Transverse colon (tissue), 4 donors: ENCODE measurements at regions not wholly inside any gene's neighbourhood (a gene's known extent, or its start where the extent isn't known, plus 50 kb on each side); places are given as distances from the start of the nearest gene placed in this dataset.

Experiments used
- DNase-seq: peaks from one replicate; pipeline ENCODE4 v3.0.0-alpha.2; 2019
- H3K27ac ChIP-seq, 4 donors: fragments of 200-600 bp; sonication (generic); 2 replicates each; pipeline ENCODE4 v1.5.1; 2016 to 2018; ENCODE audit warnings: inconsistent platforms in 4 of 4
- H3K27me3 ChIP-seq: fragments of 200-600 bp; sonication (generic); 2 replicates; pipeline ENCODE4 v1.5.1; 2017; ENCODE audit warnings: inconsistent platforms
- H3K36me3 ChIP-seq, 4 donors: fragments of 200-600 bp; sonication (generic); 2 replicates each; pipeline ENCODE4 v1.5.1; 2017 to 2019; ENCODE audit warnings: inconsistent platforms in 4 of 4
- H3K4me1 ChIP-seq, 4 donors: fragments of 200-600 bp; sonication (generic); 2 replicates each; pipeline ENCODE4 v1.5.1; 2017 to 2020; ENCODE audit warnings: inconsistent platforms in 4 of 4
- H3K4me3 ChIP-seq, 4 donors: fragments of 200-600 bp; sonication (generic); 1 replicate in 1 of 4; 2 replicates in 3 of 4; pipeline versions ENCODE4 v1.5.1 to v1.6.1; 2017 to 2019; ENCODE audit warnings: inconsistent platforms in 4 of 4
- H3K9me3 ChIP-seq, 2 donors: fragments of 200-600 bp; sonication (generic); 2 replicates each; pipeline ENCODE4 v1.5.1; 2017 to 2019; ENCODE audit warnings: inconsistent platforms in 2 of 2
- CTCF ChIP-seq, 5 experiments: fragments of 200-600 bp in 3 of 5; fragments of 450-650 bp in 2 of 5; sonication (generic) in 3 of 5; IDR thresholded peaks; 1 replicate in 2 of 5; 2 replicates in 3 of 5; pipeline ENCODE4 v1.5.1; 2016 to 2017; ENCODE audit warnings: antibody characterized with exemption in 5 of 5, inconsistent platforms in 3 of 5, mild to moderate bottlenecking in 2 of 5, moderate library complexity in 1 of 5
- EP300 ChIP-seq: sonication (generic); formaldehyde crosslinking; IDR thresholded peaks from one replicate; pipeline ENCODE4 v1.6.1; 2017; ENCODE audit warnings: antibody characterized with exemption, low read depth
- POLR2A ChIP-seq: fragments of 450-650 bp; IDR thresholded peaks from one replicate; pipeline ENCODE4 v1.6.1; 2016; ENCODE audit warnings: antibody characterized with exemption, mild to moderate bottlenecking, moderate library complexity
- POLR2AphosphoS5 ChIP-seq, 3 donors: sonication (generic); formaldehyde crosslinking; IDR thresholded peaks; one replicate each; pipeline ENCODE4 v1.6.1; 2016; ENCODE audit warnings: antibody characterized with exemption in 3 of 3
- WGBS, 2 donors: methylation state at CpG; one replicate each; pipeline ENCODE4 v1.1.5; 2018; ENCODE audit warnings: low coverage in 1 of 2; 5-methylcytosine and 5-hydroxymethylcytosine counted together
- in situ Hi-C, 4 donors: fragments of 200-750 bp; cut with MboI; loops; one replicate each; pipeline versions ENCODE4 v1.15.0 to v1.15.1; 2017; ENCODE audit warnings: low sequenced_read_pairs in 3 of 4, low pct_ligation_motif_present in 1 of 4, low pct_unique_long_range_greater_than_20kb in 1 of 4
- intact Hi-C: fragments of 100-400 bp; cut with DNase I; formaldehyde crosslinking; loops from one replicate; pipeline ENCODE4 v1.15.1; 2023; ENCODE audit warnings: low total_unique reads

DNA sequence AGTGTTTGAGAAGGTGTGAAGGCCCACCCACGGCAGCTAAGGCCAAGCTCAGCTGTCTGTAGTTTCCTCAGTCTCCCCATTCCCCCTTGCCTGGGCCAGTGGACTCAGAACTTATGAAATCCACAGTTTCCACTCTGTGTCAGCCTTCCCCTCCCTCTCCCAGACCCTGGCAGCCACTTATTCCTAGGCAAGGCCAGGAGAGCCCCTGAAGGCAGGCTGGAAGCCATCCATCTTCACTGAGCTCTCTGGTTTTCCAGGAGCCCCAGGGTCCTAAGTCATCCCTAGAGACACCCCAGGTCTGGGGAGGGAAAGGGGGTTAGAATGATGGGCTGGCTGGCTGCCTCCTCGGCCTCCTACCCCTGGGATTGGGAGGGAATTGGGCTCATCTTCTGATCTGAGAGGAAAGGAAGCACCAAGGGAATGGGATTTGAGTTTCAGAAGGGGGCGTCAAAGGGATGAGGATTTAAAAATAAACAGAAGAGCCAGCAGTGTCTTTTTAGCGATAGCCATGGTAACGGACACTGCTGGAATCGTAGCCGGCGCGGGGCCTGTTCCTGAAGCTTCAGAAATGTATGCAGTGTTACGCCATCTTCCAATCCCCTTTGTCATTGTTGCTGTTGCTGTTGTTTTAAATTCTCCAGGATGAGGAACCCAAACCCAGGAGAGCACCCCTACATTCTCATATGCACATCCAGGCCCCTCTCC lies 561.1 kb upstream of the CADM1 start:
- Histone ChIP-seq H3K27me3 (no peaks in the 10 kb centered on the region), H3K9me3 (no peaks in the 10 kb centered on the region), H3K36me3 (no peaks in the 10 kb centered on the region), H3K4me1 (no peaks in the 10 kb centered on the region), H3K27ac (no peak overlapping the region), H3K4me3 (no peak overlapping the region)
- no peak for TF ChIP-seq POLR2A
- no peak for TF ChIP-seq POLR2AphosphoS5 (IDR thresholded peaks at IDR 0.05)
- TF ChIP-seq CTCF (IDR thresholded peaks at IDR 0.05): no peak
- no peak for TF ChIP-seq EP300
- in situ Hi-C loops: no loop called here
- 85 to 98% methylated on average over 8 to 10 of the region's 10 CpGs for WGBS, 2 donors
- intact Hi-C loops: no loop called here
- no peak for DNase-seq

DNA sequence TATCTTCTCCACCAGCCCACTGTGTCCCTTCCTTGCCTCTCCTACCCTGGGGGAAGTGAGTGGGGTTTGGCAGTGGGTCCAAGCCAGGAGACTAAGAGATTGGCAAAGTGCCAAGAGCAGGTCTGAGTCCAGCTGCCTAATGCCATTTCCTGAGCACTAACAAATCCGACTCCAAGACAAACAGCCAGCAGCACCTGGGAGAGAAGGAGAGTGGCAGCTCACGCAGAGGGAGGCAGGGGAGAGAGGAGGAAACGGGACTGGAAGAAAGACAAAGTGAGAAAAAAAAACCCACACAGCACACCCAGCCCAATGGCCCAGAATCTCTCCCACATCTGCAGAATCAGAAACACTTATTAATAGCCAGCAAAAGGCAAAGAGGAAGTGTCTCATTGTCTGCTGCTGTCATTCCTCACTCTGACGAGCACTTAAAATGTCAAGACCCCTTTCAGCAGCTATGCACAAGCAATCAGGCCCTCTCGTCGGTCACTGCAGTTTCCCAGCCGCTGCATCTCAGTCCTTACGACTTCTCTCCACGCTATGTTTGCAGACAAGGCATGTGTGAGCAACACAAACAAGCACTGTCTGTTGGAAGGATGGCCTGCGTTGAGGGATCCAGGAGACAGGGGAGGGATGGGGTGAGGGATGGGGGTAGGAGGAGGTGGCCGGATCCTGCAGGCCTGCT lies 558.4 kb upstream of the CADM1 start:
- intact Hi-C loops (no loop called here), in situ Hi-C loops (no loop called here)
- H3K27me3 ChIP-seq: no peaks in the 10 kb centered on the region
- 53 to 66% methylated on average over 8 to 11 of the region's 11 CpGs for WGBS, 2 donors
- no peak for DNase-seq
- H3K9me3 ChIP-seq: no peaks in the 10 kb centered on the region
- TF ChIP-seq CTCF (IDR thresholded peaks at IDR 0.05) (no peak), POLR2A (no peak), EP300 (no peak), POLR2AphosphoS5 (IDR thresholded peaks at IDR 0.05) (no peak)
- H3K4me3 ChIP-seq: no peak overlapping the region
- no peaks in the 10 kb centered on the region for H3K36me3 ChIP-seq
- H3K4me1 ChIP-seq: no peaks in the 10 kb centered on the region
- H3K27ac ChIP-seq: no peak overlapping the region

GRCh38 chr11:116062129-116062489 lies 557.9 kb upstream of the CADM1 start:
- intact Hi-C loops (no loop called here), in situ Hi-C loops (no loop called here)
- no peak for TF ChIP-seq EP300
- no peak for TF ChIP-seq POLR2AphosphoS5 (IDR thresholded peaks at IDR 0.05)
- TF ChIP-seq CTCF (IDR thresholded peaks at IDR 0.05): no peak
- no peak for TF ChIP-seq POLR2A
- Histone ChIP-seq H3K9me3 (no peaks in the 10 kb centered on the region), H3K4me3 (no peak overlapping the region), H3K27me3 (no peaks in the 10 kb centered on the region), H3K27ac (no peak overlapping the region), H3K36me3 (no peaks in the 10 kb centered on the region), H3K4me1 (no peaks in the 10 kb centered on the region)
- DNase-seq: no peak
- 85% methylated on average over 4 of the region's 4 CpGs; no CpG with 5 or more reads in 1 of the 2 donors for WGBS, 2 donors

- Histone ChIP-seq H3K4me3 (no peak overlapping the region), H3K9me3 (no peaks in the 10 kb centered on the region), H3K4me1 (no peaks in the 10 kb centered on the region), H3K27me3 (no peaks in the 10 kb centered on the region), H3K27ac (no peak overlapping the region), H3K36me3 (no peaks in the 10 kb centered on the region)
- no peak for TF ChIP-seq EP300
- no peak for TF ChIP-seq POLR2AphosphoS5 (IDR thresholded peaks at IDR 0.05)
- no peak for TF ChIP-seq CTCF (IDR thresholded peaks at IDR 0.05)
- no peak for TF ChIP-seq POLR2A
- DNase-seq: no peak
- intact Hi-C loops (no loop called here), in situ Hi-C loops (no loop called here)
- WGBS, 2 donors: 88 to 91% methylated on average over 4 of the region's 4 CpGs
Measured at GRCh38 chr11:116061322-116061721, 557.1 kb upstream of the CADM1 start.
